ENCODE measurements at regions not wholly inside any gene's neighbourhood (a gene's known extent, or its start where the extent isn't known, plus 50 kb on each side); places are given as distances from the start of the nearest gene placed in this dataset.

GRCh38 chr5:7072188-7072587 is 323.8 kb upstream of the ADCY2 start:
- FAIRE-seq, result no peak
- no peak overlapping the region for H3K27ac ChIP-seq (ENCODE audit: low read depth in 1 of 3, low read length in 2 of 3)

DNA sequence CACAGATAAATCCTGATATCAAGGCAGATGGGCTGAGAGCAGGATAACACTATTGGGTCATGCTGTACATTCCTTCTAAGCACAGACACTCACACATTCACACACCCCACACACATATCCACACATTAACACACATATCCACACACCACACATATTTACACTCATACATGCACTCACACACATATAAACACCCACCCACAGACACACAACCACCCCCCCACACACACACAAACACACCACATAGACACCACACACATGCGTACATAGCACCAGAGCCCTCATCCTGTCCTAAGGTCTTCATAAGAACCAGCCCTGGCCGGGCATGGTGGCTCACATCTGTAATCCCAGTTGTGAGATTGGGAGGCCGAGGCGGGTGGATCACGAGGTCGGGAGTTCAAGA is 322.3 kb upstream of the ADCY2 start:
- Histone ChIP-seq H3K36me3 (ENCODE audit: control insufficient read depth in 3 of 3, insufficient read depth in 2 of 3, low read depth in 1 of 3, low read length in 3 of 3) (no peaks in the 10 kb centered on the region), H3K4me3 (ENCODE audit: low read depth in 1 of 3, low read length in 3 of 3) (no peak overlapping the region), H3K27me3 (ENCODE audit: control insufficient read depth in 3 of 3, insufficient read depth in 3 of 3, low read length in 3 of 3) (no peaks in the 10 kb centered on the region), H3K27ac (ENCODE audit: low read depth in 1 of 3, low read length in 2 of 3) (no peak overlapping the region), H3K4me1 (ENCODE audit: control insufficient read depth in 3 of 3, insufficient read depth in 2 of 3, low read depth in 1 of 3, low read length in 2 of 3) (no peaks in the 10 kb centered on the region), H3K9me3 (ENCODE audit: control insufficient read depth in 2 of 2, insufficient read depth in 1 of 2, low read depth in 1 of 2, low read length in 1 of 2) (no peaks in the 10 kb centered on the region)
- DNase-seq (no peak), FAIRE-seq (no peak)
- WGBS, 3 donors, result 89 to 96% (median 94%) methylated on average over 6 of the region's 6 CpGs

More at GRCh38 chr5:7072188-7072587, 323.8 kb upstream of the ADCY2 start:
- H3K36me3 ChIP-seq (ENCODE audit: control insufficient read depth in 3 of 3, insufficient read depth in 2 of 3, low read depth in 1 of 3, low read length in 3 of 3), result no peaks in the 10 kb centered on the region
- DNase-seq, result no peak
- WGBS, 3 donors, result 62 to 79% (median 64%) methylated on average over 4 of the region's 4 CpGs
- H3K27me3 ChIP-seq (ENCODE audit: control insufficient read depth in 3 of 3, insufficient read depth in 3 of 3, low read length in 3 of 3), result no peaks in the 10 kb centered on the region
- H3K9me3 ChIP-seq (ENCODE audit: control insufficient read depth in 2 of 2, insufficient read depth in 1 of 2, low read depth in 1 of 2, low read length in 1 of 2), result no peaks in the 10 kb centered on the region
- no peaks in the 10 kb centered on the region for H3K4me1 ChIP-seq (ENCODE audit: control insufficient read depth in 3 of 3, insufficient read depth in 2 of 3, low read depth in 1 of 3, low read length in 2 of 3)
- no peak overlapping the region for H3K4me3 ChIP-seq (ENCODE audit: low read depth in 1 of 3, low read length in 3 of 3)

GRCh38 chr5:7074176-7074575 is 321.8 kb upstream of the ADCY2 start:
- no peaks in the 10 kb centered on the region for H3K27me3 ChIP-seq (ENCODE audit: control insufficient read depth in 3 of 3, insufficient read depth in 3 of 3, low read length in 3 of 3)
- H3K4me3 ChIP-seq (ENCODE audit: low read depth in 1 of 3, low read length in 3 of 3), result no peak overlapping the region
- no peaks in the 10 kb centered on the region for H3K36me3 ChIP-seq (ENCODE audit: control insufficient read depth in 3 of 3, insufficient read depth in 2 of 3, low read depth in 1 of 3, low read length in 3 of 3)
- H3K4me1 ChIP-seq (ENCODE audit: control insufficient read depth in 3 of 3, insufficient read depth in 2 of 3, low read depth in 1 of 3, low read length in 2 of 3), result no peaks in the 10 kb centered on the region
- FAIRE-seq (no peak), DNase-seq (no peak)
- H3K9me3 ChIP-seq (ENCODE audit: control insufficient read depth in 2 of 2, insufficient read depth in 1 of 2, low read depth in 1 of 2, low read length in 1 of 2), result no peaks in the 10 kb centered on the region
- WGBS, 3 donors, result 10 to 48% (median 23%) methylated on average over 1 of the region's 1 CpG
- no peak overlapping the region for H3K27ac ChIP-seq (ENCODE audit: low read depth in 1 of 3, low read length in 2 of 3)

DNA sequence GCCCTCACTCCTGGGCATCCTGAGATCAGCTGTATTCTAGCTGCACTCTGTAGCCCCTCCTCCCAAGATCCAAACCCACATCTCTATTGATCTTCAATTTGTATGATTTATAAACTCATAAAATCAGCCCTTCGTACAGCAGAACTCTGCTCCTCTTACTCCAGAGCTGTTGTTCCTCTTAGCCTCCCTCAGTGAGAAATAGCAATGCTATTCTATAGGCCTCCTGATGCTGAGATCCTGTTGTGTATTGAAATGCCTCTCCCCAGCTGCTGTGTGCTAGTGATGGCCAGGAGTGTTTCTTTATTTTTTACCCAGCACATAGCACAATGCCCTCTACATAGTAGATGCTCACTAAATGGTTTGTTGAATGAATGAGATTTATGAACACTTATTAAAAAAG is 320.5 kb upstream of the ADCY2 start:
- Histone ChIP-seq H3K9me3 (ENCODE audit: control insufficient read depth in 2 of 2, insufficient read depth in 1 of 2, low read depth in 1 of 2, low read length in 1 of 2) (no peaks in the 10 kb centered on the region), H3K27me3 (ENCODE audit: control insufficient read depth in 3 of 3, insufficient read depth in 3 of 3, low read length in 3 of 3) (no peaks in the 10 kb centered on the region), H3K36me3 (ENCODE audit: control insufficient read depth in 3 of 3, insufficient read depth in 2 of 3, low read depth in 1 of 3, low read length in 3 of 3) (no peaks in the 10 kb centered on the region), H3K27ac (ENCODE audit: low read depth in 1 of 3, low read length in 2 of 3) (no peak overlapping the region), H3K4me1 (ENCODE audit: control insufficient read depth in 3 of 3, insufficient read depth in 2 of 3, low read depth in 1 of 3, low read length in 2 of 3) (no peaks in the 10 kb centered on the region), H3K4me3 (ENCODE audit: low read depth in 1 of 3, low read length in 3 of 3) (no peak overlapping the region)
- no peak for DNase-seq
- 70 to 80% (median 74%) methylated on average over 1 of the region's 1 CpG for WGBS, 3 donors
- FAIRE-seq, result no peak

DNA sequence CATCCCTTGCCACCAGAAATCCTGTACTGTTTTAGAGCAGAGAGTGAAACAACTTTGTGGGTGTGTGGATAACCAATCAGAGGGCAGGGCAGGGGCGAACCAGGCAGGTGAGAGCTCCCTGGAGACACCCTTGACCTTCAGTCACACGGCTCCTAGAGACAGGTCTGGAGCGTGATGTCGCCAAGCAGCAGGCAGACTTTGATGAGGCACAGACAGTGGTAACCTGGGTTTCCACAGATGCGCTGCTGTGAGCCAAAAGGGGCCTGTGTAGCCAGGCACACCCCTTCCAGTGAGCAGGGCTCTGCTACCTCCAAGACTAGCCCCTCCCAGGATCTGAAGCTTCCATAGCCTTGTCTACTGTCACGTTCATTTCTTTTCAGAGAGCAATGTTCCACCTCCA is 317.8 kb upstream of the ADCY2 start:
- no peaks in the 10 kb centered on the region for H3K36me3 ChIP-seq (ENCODE audit: control insufficient read depth in 3 of 3, insufficient read depth in 2 of 3, low read depth in 1 of 3, low read length in 3 of 3)
- 31 to 54% (median 50%) methylated on average over 6 of the region's 6 CpGs for WGBS, 3 donors
- H3K27me3 ChIP-seq (ENCODE audit: control insufficient read depth in 3 of 3, insufficient read depth in 3 of 3, low read length in 3 of 3), result no peaks in the 10 kb centered on the region
- peak; percentile 3 to 15 for DNase-seq
- H3K27ac ChIP-seq (ENCODE audit: low read depth in 1 of 3, low read length in 2 of 3), result no peak overlapping the region
- H3K4me1 ChIP-seq (ENCODE audit: control insufficient read depth in 3 of 3, insufficient read depth in 2 of 3, low read depth in 1 of 3, low read length in 2 of 3), result no peaks in the 10 kb centered on the region
- H3K4me3 ChIP-seq (ENCODE audit: low read depth in 1 of 3, low read length in 3 of 3), result no peak overlapping the region
- no peaks in the 10 kb centered on the region for H3K9me3 ChIP-seq (ENCODE audit: control insufficient read depth in 2 of 2, insufficient read depth in 1 of 2, low read depth in 1 of 2, low read length in 1 of 2)
- no peak for FAIRE-seq

- FAIRE-seq, result no peak
- H3K27me3 ChIP-seq (ENCODE audit: control insufficient read depth in 3 of 3, insufficient read depth in 3 of 3, low read length in 3 of 3), result no peaks in the 10 kb centered on the region
- peak; percentile 42 to 46 for DNase-seq
- WGBS, 3 donors, result 35 to 45% (median 40%) methylated on average over 9 of the region's 9 CpGs
- H3K36me3 ChIP-seq (ENCODE audit: control insufficient read depth in 3 of 3, insufficient read depth in 2 of 3, low read depth in 1 of 3, low read length in 3 of 3), result no peaks in the 10 kb centered on the region
- no peak overlapping the region for H3K27ac ChIP-seq (ENCODE audit: low read depth in 1 of 3, low read length in 2 of 3)
- H3K4me3 ChIP-seq (ENCODE audit: low read depth in 1 of 3, low read length in 3 of 3), result no peak overlapping the region
- no peaks in the 10 kb centered on the region for H3K9me3 ChIP-seq (ENCODE audit: control insufficient read depth in 2 of 2, insufficient read depth in 1 of 2, low read depth in 1 of 2, low read length in 1 of 2)
- no peaks in the 10 kb centered on the region for H3K4me1 ChIP-seq (ENCODE audit: control insufficient read depth in 3 of 3, insufficient read depth in 2 of 3, low read depth in 1 of 3, low read length in 2 of 3)
Measured at GRCh38 chr5:7078901-7079300, 317.0 kb upstream of the ADCY2 start.

GRCh38 chr5:7080501-7080900 is 315.4 kb upstream of the ADCY2 start:
- WGBS, 3 donors, result 81 to 90% (median 82%) methylated on average over 7 of the region's 7 CpGs
- Histone ChIP-seq H3K36me3 (ENCODE audit: control insufficient read depth in 3 of 3, insufficient read depth in 2 of 3, low read depth in 1 of 3, low read length in 3 of 3) (no peaks in the 10 kb centered on the region), H3K27me3 (ENCODE audit: control insufficient read depth in 3 of 3, insufficient read depth in 3 of 3, low read length in 3 of 3) (no peaks in the 10 kb centered on the region), H3K4me3 (ENCODE audit: low read depth in 1 of 3, low read length in 3 of 3) (no peak overlapping the region), H3K4me1 (ENCODE audit: control insufficient read depth in 3 of 3, insufficient read depth in 2 of 3, low read depth in 1 of 3, low read length in 2 of 3) (no peaks in the 10 kb centered on the region), H3K9me3 (ENCODE audit: control insufficient read depth in 2 of 2, insufficient read depth in 1 of 2, low read depth in 1 of 2, low read length in 1 of 2) (peaks cover 0 to 3% of the 10 kb centered on the region in 2 donors), H3K27ac (ENCODE audit: low read depth in 1 of 3, low read length in 2 of 3) (no peak overlapping the region)
- FAIRE-seq, result no peak
- DNase-seq, result peak; percentile 9

DNA sequence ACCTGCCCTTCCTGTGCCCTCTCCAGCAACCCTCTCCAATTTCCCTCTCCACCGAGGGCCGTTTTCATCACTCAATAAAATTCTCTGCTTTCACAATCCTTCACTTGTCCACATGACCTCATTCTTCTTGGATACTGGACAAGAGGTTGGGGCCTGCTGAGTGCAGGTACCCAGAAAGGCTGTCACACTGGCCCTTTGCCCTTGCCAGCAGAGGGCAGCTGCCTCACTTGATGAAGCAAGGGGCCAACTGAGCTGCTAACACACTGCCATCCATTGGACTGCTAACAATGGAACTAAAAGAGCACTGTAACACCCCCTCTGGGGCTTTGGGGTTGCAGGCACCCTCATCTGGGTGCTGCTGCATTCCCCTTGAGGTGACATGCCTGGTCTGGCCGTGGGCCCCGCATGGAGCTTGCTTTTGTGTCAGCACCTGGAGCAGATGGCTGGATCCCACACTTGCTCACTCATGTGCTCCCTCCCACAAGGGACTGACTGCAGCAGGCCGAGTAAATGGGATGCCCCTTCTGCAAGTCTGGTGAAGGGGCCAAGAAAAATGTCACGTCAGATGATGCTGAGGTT is 308.1 kb upstream of the ADCY2 start:
- peak in 1 of 2 donors; percentile 29 for DNase-seq
- no peak overlapping the region for H3K27ac ChIP-seq (ENCODE audit: low read depth in 1 of 3, low read length in 2 of 3)
- no peaks in the 10 kb centered on the region for H3K27me3 ChIP-seq (ENCODE audit: control insufficient read depth in 3 of 3, insufficient read depth in 3 of 3, low read length in 3 of 3)
- peaks cover 0 to 8% of the 10 kb centered on the region in 2 donors for H3K9me3 ChIP-seq (ENCODE audit: control insufficient read depth in 2 of 2, insufficient read depth in 1 of 2, low read depth in 1 of 2, low read length in 1 of 2)
- H3K36me3 ChIP-seq (ENCODE audit: control insufficient read depth in 3 of 3, insufficient read depth in 2 of 3, low read depth in 1 of 3, low read length in 3 of 3), result no peaks in the 10 kb centered on the region
- 52 to 72% (median 71%) methylated on average over 6 of the region's 6 CpGs for WGBS, 3 donors
- no peak for FAIRE-seq
- H3K4me3 ChIP-seq (ENCODE audit: low read depth in 1 of 3, low read length in 3 of 3), result no peak overlapping the region
- no peaks in the 10 kb centered on the region for H3K4me1 ChIP-seq (ENCODE audit: control insufficient read depth in 3 of 3, insufficient read depth in 2 of 3, low read depth in 1 of 3, low read length in 2 of 3)

DNA sequence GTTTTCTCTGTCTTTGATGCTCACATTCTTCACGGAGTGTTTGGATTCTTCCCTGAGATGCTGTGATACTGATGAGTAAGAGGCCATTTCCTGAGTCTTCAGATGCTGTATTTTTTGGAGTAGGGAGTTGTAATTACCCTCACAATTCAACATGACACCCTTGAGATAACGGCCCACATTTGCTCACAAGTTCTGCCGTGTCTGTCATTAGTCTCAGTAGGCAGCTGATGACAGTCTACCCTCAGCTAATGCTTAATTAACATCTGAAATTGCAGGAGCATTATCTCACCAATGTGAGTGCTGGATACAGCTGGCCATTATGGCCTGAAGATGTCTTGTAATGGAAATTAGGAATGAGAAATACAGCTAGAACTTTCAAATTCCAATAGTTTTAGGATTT is 307.1 kb upstream of the ADCY2 start:
- no peak overlapping the region for H3K27ac ChIP-seq (ENCODE audit: low read depth in 1 of 3, low read length in 2 of 3)
- WGBS, 3 donors, result 33 to 68% (median 53%) methylated on average over 3 of the region's 3 CpGs
- FAIRE-seq (no peak), DNase-seq (no peak)
- H3K36me3 ChIP-seq (ENCODE audit: control insufficient read depth in 3 of 3, insufficient read depth in 2 of 3, low read depth in 1 of 3, low read length in 3 of 3), result no peaks in the 10 kb centered on the region
- H3K4me1 ChIP-seq (ENCODE audit: control insufficient read depth in 3 of 3, insufficient read depth in 2 of 3, low read depth in 1 of 3, low read length in 2 of 3), result no peaks in the 10 kb centered on the region
- H3K9me3 ChIP-seq (ENCODE audit: control insufficient read depth in 2 of 2, insufficient read depth in 1 of 2, low read depth in 1 of 2, low read length in 1 of 2), result peaks cover 0 to 8% of the 10 kb centered on the region in 2 donors
- H3K27me3 ChIP-seq (ENCODE audit: control insufficient read depth in 3 of 3, insufficient read depth in 3 of 3, low read length in 3 of 3), result no peaks in the 10 kb centered on the region
- H3K4me3 ChIP-seq (ENCODE audit: low read depth in 1 of 3, low read length in 3 of 3), result no peak overlapping the region
